Nephron progenitor cell (in vitro differentiated cells): ENCODE measurements at regions not wholly inside any gene's neighbourhood (a gene's known extent, or its start where the extent isn't known, plus 50 kb on each side); places are given as distances from the start of the nearest gene placed in this dataset.

ENCODE experiments used
- DNase-seq: peaks from one replicate; pipeline ENCODE4 v3.0.0; 2021
- H3K27ac Mint-ChIP-seq: 2 replicates; pipeline ENCODE4 v1.8.0; 2021; ENCODE audit warnings: mild to moderate bottlenecking, moderate library complexity, mixed read lengths
- H3K27me3 Mint-ChIP-seq: 2 replicates; pipeline ENCODE4 v1.8.0; 2021; ENCODE audit warnings: mild to moderate bottlenecking, low read depth, mixed read lengths; ENCODE audit not compliant: poor library complexity
- H3K36me3 Mint-ChIP-seq: 2 replicates; pipeline ENCODE4 v1.8.0; 2021; ENCODE audit warnings: low read depth, mixed read lengths
- H3K4me1 Mint-ChIP-seq: 2 replicates; pipeline ENCODE4 v1.8.0; 2021; ENCODE audit warnings: mixed read lengths
- H3K4me3 Mint-ChIP-seq: 2 replicates; pipeline ENCODE4 v1.8.0; 2021; ENCODE audit warnings: mild to moderate bottlenecking, moderate library complexity, mixed read lengths
- H3K9me3 Mint-ChIP-seq: 2 replicates; pipeline ENCODE4 v1.8.0; 2021; ENCODE audit warnings: mild to moderate bottlenecking, moderate library complexity, mixed read lengths
- TF ChIP-seq, protein P1 (sequence below): fragments of 200-600 bp; sonication (generic); IDR thresholded peaks from 2 replicates; pipeline ENCODE4 v1.5.0; 2021; ENCODE audit warnings: antibody characterized with exemption

- no peak overlapping the region for H3K4me3 Mint-ChIP-seq
Measured at GRCh38 chr4:42719257-42719656, 62.4 kb upstream of the ATP8A1 start.

GRCh38 chr4:42718336-42718735, 61.4 kb upstream of the ATP8A1 start:
- Mint-ChIP-seq H3K9me3 (no peaks in the 10 kb centered on the region), H3K36me3 (no peaks in the 10 kb centered on the region)

More at GRCh38 chr4:42719257-42719656, 62.4 kb upstream of the ATP8A1 start:
- Mint-ChIP-seq H3K27me3 (peaks cover 7% of the 10 kb centered on the region), H3K9me3 (no peaks in the 10 kb centered on the region), H3K27ac (no peak overlapping the region), H3K36me3 (no peaks in the 10 kb centered on the region), H3K4me1 (no peaks in the 10 kb centered on the region)
- TF ChIP-seq, protein P1, sequence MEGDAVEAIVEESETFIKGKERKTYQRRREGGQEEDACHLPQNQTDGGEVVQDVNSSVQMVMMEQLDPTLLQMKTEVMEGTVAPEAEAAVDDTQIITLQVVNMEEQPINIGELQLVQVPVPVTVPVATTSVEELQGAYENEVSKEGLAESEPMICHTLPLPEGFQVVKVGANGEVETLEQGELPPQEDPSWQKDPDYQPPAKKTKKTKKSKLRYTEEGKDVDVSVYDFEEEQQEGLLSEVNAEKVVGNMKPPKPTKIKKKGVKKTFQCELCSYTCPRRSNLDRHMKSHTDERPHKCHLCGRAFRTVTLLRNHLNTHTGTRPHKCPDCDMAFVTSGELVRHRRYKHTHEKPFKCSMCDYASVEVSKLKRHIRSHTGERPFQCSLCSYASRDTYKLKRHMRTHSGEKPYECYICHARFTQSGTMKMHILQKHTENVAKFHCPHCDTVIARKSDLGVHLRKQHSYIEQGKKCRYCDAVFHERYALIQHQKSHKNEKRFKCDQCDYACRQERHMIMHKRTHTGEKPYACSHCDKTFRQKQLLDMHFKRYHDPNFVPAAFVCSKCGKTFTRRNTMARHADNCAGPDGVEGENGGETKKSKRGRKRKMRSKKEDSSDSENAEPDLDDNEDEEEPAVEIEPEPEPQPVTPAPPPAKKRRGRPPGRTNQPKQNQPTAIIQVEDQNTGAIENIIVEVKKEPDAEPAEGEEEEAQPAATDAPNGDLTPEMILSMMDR = no peak
- DNase-seq = no peak

DNA sequence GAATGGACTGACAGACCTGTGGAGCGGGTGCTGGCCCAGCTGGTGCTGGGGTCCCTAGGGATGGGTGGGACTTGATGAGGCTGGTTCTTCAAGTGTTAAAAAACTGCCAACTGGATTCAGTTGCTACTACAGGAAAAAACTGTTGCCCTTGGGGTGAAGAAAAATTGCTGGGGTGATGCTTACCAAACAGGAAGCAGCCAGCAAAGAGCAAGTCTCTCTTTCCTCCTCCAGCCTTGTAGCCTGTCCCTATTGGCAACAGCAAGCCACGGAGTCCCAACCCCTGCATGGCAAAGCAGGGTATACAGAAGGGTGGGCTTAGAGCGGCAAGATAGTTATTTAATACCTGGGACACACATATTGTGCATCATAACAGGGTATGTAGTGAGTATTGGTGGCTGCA, 60.1 kb upstream of the ATP8A1 start:
- Mint-ChIP-seq H3K27me3 (peaks cover 6% of the 10 kb centered on the region), H3K4me1 (no peaks in the 10 kb centered on the region), H3K9me3 (no peaks in the 10 kb centered on the region), H3K27ac (no peak overlapping the region), H3K4me3 (no peak overlapping the region), H3K36me3 (no peaks in the 10 kb centered on the region)
- TF ChIP-seq, protein P1 = no peak
- no peak for DNase-seq

More at GRCh38 chr4:42718336-42718735, 61.4 kb upstream of the ATP8A1 start:
- TF ChIP-seq, protein P1 = no peak
- no peak for DNase-seq
- Mint-ChIP-seq H3K4me1 (no peaks in the 10 kb centered on the region), H3K4me3 (no peak overlapping the region), H3K27me3 (peaks cover 5% of the 10 kb centered on the region), H3K27ac (no peak overlapping the region)

- Mint-ChIP-seq H3K4me3 (no peak overlapping the region), H3K36me3 (no peaks in the 10 kb centered on the region), H3K27ac (no peak overlapping the region), H3K4me1 (no peaks in the 10 kb centered on the region), H3K27me3 (peaks cover 6% of the 10 kb centered on the region), H3K9me3 (no peaks in the 10 kb centered on the region)
- TF ChIP-seq, protein P1 = no peak
- DNase-seq = no peak
Measured at GRCh38 chr4:42715807-42716482, 59.0 kb upstream of the ATP8A1 start.

GRCh38 chr4:42713391-42713790, 56.5 kb upstream of the ATP8A1 start:
- H3K36me3 Mint-ChIP-seq = no peaks in the 10 kb centered on the region
- H3K4me3 Mint-ChIP-seq = no peak overlapping the region

More at GRCh38 chr4:42713391-42713790, 56.5 kb upstream of the ATP8A1 start:
- TF ChIP-seq, protein P1 = no peak
- no peaks in the 10 kb centered on the region for H3K4me1 Mint-ChIP-seq
- H3K27me3 Mint-ChIP-seq = peaks cover 6% of the 10 kb centered on the region
- no peak for DNase-seq
- H3K9me3 Mint-ChIP-seq = no peaks in the 10 kb centered on the region
- H3K27ac Mint-ChIP-seq = no peak overlapping the region
